ENCODE measurements at regions not wholly inside any gene's neighbourhood (a gene's known extent, or its start where the extent isn't known, plus 50 kb on each side); places are given as distances from the start of the nearest gene placed in this dataset.

- peak overlapping the region; percentile 28; the same call in 1 of the 2 replicates for H3K4me2 ChIP-seq (ENCODE audit: low read depth, low read length)
- peak overlapping the region; percentile 1; the same call in 1 of the 2 replicates for H3K4ac ChIP-seq (ENCODE audit: low read depth, low read length)
- no peak overlapping the region for H4K91ac ChIP-seq (ENCODE audit: insufficient read depth, low read depth, low read length)
- no peak overlapping the region for H3K56ac ChIP-seq (ENCODE audit: extremely low read depth, insufficient read depth, low read length)
- ATAC-seq (ENCODE audit: low read depth) (no peak; the same call in 1 of the 2 replicates), DNase-seq (peak; percentile 43)
- peak overlapping the region; percentile 63; the same call in 1 of the 3 replicates for H2BK15ac ChIP-seq (ENCODE audit: low read depth, low read length)
- no peak overlapping the region for H3K4me3 ChIP-seq (ENCODE audit: insufficient read depth, low read depth, low read length)
- no peak overlapping the region for H2AFZ ChIP-seq (replicated peaks; ENCODE audit: low read length, poor library complexity)
- no peaks in the 10 kb centered on the region for H4K20me1 ChIP-seq (ENCODE audit: insufficient read depth, low read length)
- in situ Hi-C loops (cut with MboI; ENCODE audit: low sequenced_read_pairs) (no loop called here), intact Hi-C loops (cut with micrococcal nuclease) (no loop called here), dilution Hi-C loops (cut with HindIII; ENCODE audit: low sequenced_read_pairs, unreplicated experiment) (no loop called here)
- no peak overlapping the region; the same call in 1 of the 2 replicates for H4K5ac ChIP-seq (ENCODE audit: low read depth, low read length)
- no CpG with 5 or more reads among the region's 5 CpGs for WGBS, 2 experiments (ENCODE audit: extremely low coverage in 2 of 2, insufficient read length in 1 of 2)
- H2BK120ac ChIP-seq (ENCODE audit: low read depth, low read length), result peak overlapping the region; percentile 14; the same call in 1 of the 2 replicates
- ChIA-PET POLR2A (ENCODE audit: unreplicated experiment) (no interaction called here), CTCF (interaction anchor here (0.8 kb wide), 1 partner anchor 27 kb away, joined by 3 read pairs; no protein-coding TSS in a partner anchor)
- H2BK5ac ChIP-seq (ENCODE audit: low read depth, low read length, poor library complexity, severe bottlenecking), result no peak overlapping the region
- no peak overlapping the region for H2BK20ac ChIP-seq (ENCODE audit: low read depth, low read length)
- 0 out of 4 replicates have a peak overlapping the region, but pooled peaks have one; percentile 2 to 9 for H4K8ac ChIP-seq (ENCODE audit: low read depth in 2 of 2, low read length in 2 of 2)
- BruUV-seq (replicated peaks), result no TSS peak
- H2AK5ac ChIP-seq (ENCODE audit: low read depth, low read length), result no peak overlapping the region
- H3K36me3 ChIP-seq (ENCODE audit: control insufficient read depth, insufficient read depth, low read length), result no peaks in the 10 kb centered on the region
- H3K18ac ChIP-seq (ENCODE audit: low read depth, low read length), result peak overlapping the region; percentile 26; the same call in 1 of the 2 replicates
- H3K9me1 ChIP-seq (ENCODE audit: insufficient read depth, low read length), result no peaks in the 10 kb centered on the region
- H3K27me3 ChIP-seq (ENCODE audit: control insufficient read depth, insufficient read depth, low read length), result no peaks in the 10 kb centered on the region
- H3K27ac ChIP-seq (ENCODE audit: insufficient read depth, low read length), result no peak overlapping the region
- peaks cover 18% of the 10 kb centered on the region for H3K4me1 ChIP-seq (ENCODE audit: control insufficient read depth, insufficient read depth, low read length)
- H3K14ac ChIP-seq (replicated peaks; ENCODE audit: low read depth, low read length), result no peak overlapping the region
- no peak for TF ChIP-seq RAD21 (IDR thresholded peaks at IDR 0.05; ENCODE audit: low read length)
- TF ChIP-seq RFX5 (IDR thresholded peaks at IDR 0.05; ENCODE audit: low read depth, low read length), result no peak
- no peak for TF ChIP-seq USF2 (IDR thresholded peaks at IDR 0.05; ENCODE audit: low read depth, low read length)
- no peak for TF ChIP-seq POLR2A (IDR thresholded peaks at IDR 0.05; ENCODE audit: low read depth, low read length)
- TF ChIP-seq BHLHE40 (IDR thresholded peaks at IDR 0.05; ENCODE audit: low read depth, low read length), result no peak
- no peak for TF ChIP-seq NFE2L2 (IDR thresholded peaks at IDR 0.05; ENCODE audit: low read depth, low read length)
- no peak for TF ChIP-seq CHD1 (IDR thresholded peaks at IDR 0.05; ENCODE audit: low read depth, low read length)
- H3K9me3 ChIP-seq (ENCODE audit: control insufficient read depth, insufficient read depth, low read length), result no peaks in the 10 kb centered on the region
- no peak overlapping the region; the same call in 1 of the 2 replicates for H3K9ac ChIP-seq (ENCODE audit: low read depth, low read length)
- H3K23ac ChIP-seq (ENCODE audit: low read depth, low read length), result no peak overlapping the region
- no peaks in the 10 kb centered on the region for H3K79me1 ChIP-seq (ENCODE audit: low read depth in 1 of 2, low read length in 2 of 2)
- no peak overlapping the region for H2AK9ac ChIP-seq (replicated peaks; ENCODE audit: low read depth, low read length, poor library complexity)
These were observed 162.1 kb downstream of the QPCT start for GRCh38 chr2:37506407-37507050.

Measured in IMR-90 (cell line).